PC-3 (cell line): ENCODE measurements at regions not wholly inside any gene's neighbourhood (a gene's known extent, or its start where the extent isn't known, plus 50 kb on each side); places are given as distances from the start of the nearest gene placed in this dataset.

Source experiments
- EZH2phosphoT487 ChIP-seq: fragments of 300-600 bp; sonication (generic); IDR thresholded peaks from 2 replicates; pipeline ENCODE4 v1.6.1; 2018; ENCODE audit warnings: mild to moderate bottlenecking, antibody characterized with exemption, low read length, borderline replicate concordance
- TF ChIP-seq, protein P1 (sequence below): fragments of 300-600 bp; sonication (generic); conservative IDR thresholded peaks from 2 replicates; pipeline ENCODE4 v1.5.1; 2017; ENCODE audit warnings: antibody characterized with exemption, low read depth, mild to moderate bottlenecking, low read length

DNA sequence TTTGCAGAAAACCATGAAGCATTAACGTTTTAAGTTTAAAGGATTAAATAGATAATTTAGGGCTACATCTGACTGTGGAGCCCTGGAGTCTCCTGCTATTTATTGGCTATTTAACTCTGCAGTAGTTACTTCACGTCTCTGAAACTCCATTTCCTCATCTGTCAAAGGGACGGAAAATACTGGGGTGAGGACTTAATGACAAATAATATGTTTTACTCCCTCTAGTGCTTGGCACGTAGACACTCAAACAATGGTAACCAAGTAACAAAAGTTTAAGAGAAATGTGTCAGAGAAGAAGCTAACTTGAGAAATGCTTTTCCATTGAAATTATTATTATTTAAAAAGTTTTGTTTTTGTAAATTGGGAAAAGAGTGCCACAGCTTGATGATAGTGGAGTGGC is 130.7 kb upstream of the RCN1 start:
- TF ChIP-seq EZH2phosphoT487: no peak
- TF ChIP-seq, protein P1, sequence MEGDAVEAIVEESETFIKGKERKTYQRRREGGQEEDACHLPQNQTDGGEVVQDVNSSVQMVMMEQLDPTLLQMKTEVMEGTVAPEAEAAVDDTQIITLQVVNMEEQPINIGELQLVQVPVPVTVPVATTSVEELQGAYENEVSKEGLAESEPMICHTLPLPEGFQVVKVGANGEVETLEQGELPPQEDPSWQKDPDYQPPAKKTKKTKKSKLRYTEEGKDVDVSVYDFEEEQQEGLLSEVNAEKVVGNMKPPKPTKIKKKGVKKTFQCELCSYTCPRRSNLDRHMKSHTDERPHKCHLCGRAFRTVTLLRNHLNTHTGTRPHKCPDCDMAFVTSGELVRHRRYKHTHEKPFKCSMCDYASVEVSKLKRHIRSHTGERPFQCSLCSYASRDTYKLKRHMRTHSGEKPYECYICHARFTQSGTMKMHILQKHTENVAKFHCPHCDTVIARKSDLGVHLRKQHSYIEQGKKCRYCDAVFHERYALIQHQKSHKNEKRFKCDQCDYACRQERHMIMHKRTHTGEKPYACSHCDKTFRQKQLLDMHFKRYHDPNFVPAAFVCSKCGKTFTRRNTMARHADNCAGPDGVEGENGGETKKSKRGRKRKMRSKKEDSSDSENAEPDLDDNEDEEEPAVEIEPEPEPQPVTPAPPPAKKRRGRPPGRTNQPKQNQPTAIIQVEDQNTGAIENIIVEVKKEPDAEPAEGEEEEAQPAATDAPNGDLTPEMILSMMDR: no peak; the same call in 1 of the 2 replicates
